ENCODE measurements at regions not wholly inside any gene's neighbourhood (a gene's known extent, or its start where the extent isn't known, plus 50 kb on each side); places are given as distances from the start of the nearest gene placed in this dataset.
"Not testable (repeated sequence)": the region's sequence is repeated elsewhere in the genome, so short reads cannot be mapped to it uniquely, and the experiment has no call there.

DNA sequence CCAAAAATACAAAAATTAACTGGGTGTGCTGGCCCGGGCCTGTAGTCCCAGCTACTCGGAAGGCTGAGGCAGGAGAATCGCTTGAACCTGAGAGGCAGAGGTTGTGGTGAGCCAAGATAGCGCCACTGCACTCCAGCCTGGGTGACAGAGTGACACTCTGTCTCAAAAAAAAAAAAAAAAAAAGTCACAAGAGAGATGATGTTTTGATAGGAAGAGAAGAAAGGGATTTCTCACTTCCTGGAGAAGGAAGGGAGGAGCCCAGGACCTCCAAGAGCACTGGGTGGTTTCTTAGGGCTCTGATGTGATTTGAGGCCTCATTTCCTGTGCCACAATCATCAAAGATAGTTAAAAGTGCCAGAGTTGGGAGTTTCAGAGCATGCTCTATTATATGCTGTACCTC is 1048.3 kb downstream of the BCL11B start:
- DNase-seq: not testable (repeated sequence)

- no peak for DNase-seq
Measured at GRCh38 chr14:98226411-98226810, 1045.6 kb downstream of the BCL11B start.

DNA sequence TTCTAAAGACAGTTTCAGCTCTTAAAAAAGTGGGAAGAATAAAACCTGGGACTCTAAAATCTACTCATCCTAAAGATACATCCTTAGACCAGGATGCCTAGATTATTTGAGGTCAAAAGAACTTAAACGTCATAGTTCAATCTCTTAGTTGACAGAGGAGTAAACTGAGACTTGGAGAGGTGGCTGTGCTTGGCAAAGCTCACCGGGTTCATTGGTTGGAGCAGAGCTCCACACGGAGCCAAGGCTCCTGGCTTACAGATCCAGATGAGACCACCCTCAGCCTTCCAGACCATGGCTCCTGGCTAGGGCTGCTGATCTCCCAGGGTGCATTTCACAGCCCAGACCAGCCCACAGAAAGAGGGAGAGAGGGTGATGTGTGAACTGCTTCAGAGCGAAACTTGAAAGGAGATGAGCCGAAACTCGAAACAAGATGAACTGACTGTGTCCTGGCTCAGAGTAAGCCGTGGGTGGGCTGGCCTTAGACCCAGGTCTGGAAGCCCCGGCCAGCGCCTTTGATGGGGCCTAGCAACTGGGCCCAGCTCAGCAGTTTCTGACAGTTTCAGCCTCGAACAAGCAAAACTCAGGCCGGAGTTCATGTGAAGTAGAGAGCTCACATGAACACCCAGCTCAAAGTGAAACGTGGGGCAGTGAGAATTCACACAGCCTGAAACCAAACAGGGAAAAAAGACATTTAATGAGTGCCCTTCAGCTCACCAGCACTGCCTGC is 1044.8 kb downstream of the BCL11B start:
- DNase-seq: no peak

- no peak for DNase-seq
Measured at GRCh38 chr14:98227727-98228111, 1044.3 kb downstream of the BCL11B start.

GRCh38 chr14:98229656-98230366 is 1042.2 kb downstream of the BCL11B start:
- DNase-seq: no peak

- no peak for DNase-seq
Measured at GRCh38 chr14:98230411-98230810, 1041.6 kb downstream of the BCL11B start.

- DNase-seq: no peak
Measured at GRCh38 chr14:98231210-98231609, 1040.8 kb downstream of the BCL11B start.

DNA sequence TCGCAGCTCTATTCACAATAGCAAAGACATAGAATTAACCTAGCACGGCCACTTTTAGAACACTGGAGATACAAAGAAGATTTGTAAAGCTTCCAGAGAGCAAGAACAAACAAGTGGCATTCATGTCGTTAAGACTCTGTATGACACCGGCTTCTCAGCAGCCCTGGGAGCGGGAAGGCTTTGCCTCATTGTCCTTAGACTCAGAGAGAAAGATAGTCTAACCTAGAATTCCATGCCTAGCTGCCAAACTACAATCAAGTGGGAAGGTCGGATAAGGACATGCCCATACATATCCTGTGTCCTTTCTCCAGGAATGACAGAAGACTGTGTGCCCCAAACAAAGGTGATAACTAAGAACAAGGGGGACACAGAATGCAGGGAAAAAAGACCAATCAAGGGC is 1038.3 kb downstream of the BCL11B start:
- no peak for DNase-seq

DNA sequence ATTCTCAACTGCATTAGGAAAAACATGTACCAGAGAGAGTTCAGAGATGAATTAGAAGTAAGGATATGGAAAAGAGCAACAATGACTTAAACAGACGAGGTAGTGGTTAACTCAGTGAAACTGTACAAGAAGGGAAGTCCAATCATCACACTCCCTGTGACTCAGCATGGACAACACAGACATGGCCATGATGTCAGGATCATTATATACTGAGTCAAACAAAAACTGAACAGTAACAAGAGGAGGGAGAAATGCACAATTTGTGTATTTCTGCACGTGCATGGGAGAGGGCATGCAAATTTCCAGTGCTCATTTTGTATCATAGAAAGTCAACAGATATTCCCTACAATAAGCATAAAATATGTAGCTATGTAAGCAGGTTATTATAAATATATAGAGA is 1037.8 kb downstream of the BCL11B start:
- DNase-seq: no peak

- no peak for DNase-seq
Measured at GRCh38 chr14:98236314-98236713, 1035.7 kb downstream of the BCL11B start.

GRCh38 chr14:98237939-98238338 is 1034.1 kb downstream of the BCL11B start:
- no peak for DNase-seq

DNA sequence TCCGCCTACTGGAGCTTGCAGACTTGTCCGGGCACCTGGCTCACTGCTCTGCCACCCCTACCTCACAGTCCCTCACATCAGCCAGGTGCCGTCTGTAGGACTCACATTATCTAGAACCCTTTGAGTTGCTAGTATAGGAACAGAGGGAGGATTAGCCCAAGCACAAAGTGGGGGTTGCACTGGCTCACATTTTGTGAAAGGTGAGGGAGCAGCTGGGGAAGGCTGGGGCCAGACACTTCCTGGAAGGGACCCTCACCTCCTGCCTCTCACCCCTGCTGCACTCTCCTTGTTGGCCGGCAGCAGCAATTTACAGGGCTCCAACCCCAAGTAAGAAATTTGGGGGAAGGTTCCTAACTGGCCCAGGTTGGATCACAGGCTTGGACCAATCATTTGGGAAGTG is 1031.6 kb downstream of the BCL11B start:
- DNase-seq: no peak

- DNase-seq: no peak
Measured at GRCh38 chr14:98242903-98243302, 1029.1 kb downstream of the BCL11B start.

DNA sequence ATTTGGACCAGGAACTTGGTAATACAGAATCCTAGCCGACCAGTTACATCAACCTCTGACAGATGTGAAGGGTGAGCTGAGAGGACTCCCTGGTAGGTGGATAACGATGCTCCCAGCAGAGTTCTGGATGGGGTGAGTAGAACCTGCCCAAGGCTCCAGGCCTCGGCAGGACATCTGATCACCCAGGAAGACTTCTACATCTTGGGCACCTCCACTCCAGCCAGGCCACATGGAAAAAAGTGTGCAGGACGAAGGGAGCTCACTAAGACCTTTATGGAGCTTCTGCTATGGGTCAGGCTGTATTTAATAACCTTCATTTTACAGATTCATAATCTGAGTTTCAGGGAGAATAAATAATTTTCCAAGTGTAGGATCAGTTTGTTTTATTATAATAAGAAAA is 1028.7 kb downstream of the BCL11B start:
- DNase-seq: no peak

- no peak for DNase-seq
Measured at GRCh38 chr14:98244162-98244948, 1027.6 kb downstream of the BCL11B start.

- DNase-seq: no peak
Measured at GRCh38 chr14:98244966-98245569, 1026.9 kb downstream of the BCL11B start.

DNA sequence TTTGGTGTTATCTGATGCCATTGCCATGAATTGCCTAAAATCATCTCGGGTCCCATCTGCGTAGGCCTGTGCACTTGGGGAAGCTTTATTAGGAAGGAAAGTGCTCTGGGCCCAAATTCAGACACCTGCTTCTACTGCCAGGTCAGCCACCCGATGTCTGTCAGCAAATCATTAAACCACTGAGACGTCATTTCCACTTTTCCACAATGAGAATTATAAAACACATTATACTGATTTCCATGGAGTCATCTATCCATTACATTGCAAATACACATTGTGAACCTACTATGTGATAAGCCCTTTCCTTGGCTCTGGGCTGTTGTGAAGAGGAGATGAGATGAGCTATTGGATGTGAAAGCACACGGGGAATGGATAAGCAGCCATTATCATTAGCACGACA is 1022.9 kb downstream of the BCL11B start:
- no peak for DNase-seq

DNA sequence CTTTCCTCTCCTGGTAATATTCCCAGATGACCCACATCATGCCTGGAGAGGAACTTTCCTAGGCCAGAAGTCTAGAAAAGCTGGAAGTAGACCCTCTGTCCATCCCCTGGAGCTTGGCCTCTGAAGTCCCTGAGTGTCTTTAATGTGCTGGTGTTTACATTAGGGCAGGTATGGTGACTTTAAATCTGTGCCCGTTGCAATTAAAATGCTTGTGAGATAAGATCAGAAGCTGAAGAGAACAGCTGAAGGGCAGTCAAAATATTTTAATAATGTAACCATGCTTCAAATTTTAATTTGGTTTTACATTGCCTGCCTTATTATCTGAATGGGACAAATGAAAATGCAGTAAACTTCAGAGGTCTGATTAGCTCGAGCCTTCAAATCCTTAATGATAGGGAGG is 1022.5 kb downstream of the BCL11B start:
- no peak for DNase-seq

- no peak for DNase-seq
Measured at GRCh38 chr14:98252820-98253219, 1019.2 kb downstream of the BCL11B start.

DNA sequence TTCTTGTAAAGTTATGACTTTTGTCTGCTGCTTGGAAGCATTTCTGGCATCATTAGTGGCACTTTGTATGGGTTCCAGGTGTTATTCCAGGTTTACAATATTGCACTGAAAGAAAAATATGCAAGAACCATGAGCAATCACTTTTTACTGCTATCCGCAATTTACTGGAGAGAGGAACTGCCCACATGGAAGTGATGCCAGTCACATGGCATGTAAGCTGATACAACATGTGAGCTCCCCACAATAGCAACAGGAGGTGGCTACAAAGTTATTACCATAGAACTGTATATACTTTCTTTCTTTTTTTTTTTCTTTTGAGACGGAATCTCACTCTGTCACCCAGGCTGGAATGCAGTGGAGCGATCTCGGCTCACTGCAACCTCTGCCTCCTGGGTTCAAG is 1012.1 kb downstream of the BCL11B start:
- no peak for DNase-seq

- DNase-seq: no peak
Measured at GRCh38 chr14:98262566-98262965, 1009.4 kb downstream of the BCL11B start.

- no peak for DNase-seq
Measured at GRCh38 chr14:98269533-98269932, 1002.5 kb downstream of the BCL11B start.

DNA sequence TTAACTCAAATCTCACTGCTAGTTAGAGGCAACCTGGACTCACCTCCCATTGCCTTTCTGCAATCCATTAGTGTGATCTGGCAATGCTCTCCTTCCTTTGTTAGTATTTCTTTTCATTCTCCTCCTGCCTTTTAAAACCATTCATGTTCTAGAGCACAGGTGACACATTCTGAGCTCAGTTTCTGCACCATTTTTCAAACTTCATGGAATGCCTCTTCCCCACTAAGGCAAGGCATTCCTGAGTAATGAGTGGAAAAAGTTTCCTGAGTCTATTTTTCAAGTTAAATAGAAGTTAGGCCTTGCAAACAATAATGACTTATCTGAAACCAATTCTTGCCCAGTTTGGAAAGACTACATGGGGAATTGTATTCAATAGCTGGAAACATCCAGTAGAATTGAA is 1001.8 kb downstream of the BCL11B start:
- DNase-seq: no peak

DNA sequence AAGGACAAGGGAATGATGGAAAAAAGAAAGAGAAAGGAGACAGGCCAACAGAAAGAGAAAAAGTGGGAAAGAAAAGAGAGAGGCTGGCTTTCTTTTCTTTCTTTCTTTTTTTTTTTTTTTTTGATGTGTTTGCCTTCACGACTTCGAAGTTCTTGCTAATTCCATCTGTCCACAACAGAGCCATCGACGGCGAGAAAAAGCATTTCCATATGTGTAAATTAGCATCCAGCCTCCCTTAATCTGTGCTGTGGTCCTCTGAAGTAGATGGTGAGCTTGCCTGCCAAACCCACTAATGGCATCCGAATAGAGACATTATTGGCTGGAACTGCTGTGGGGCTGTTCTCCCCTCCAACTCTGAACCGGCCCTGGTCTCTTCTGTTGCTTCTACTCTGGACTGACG is 997.4 kb downstream of the BCL11B start:
- DNase-seq: no peak
